H1 (cell line): ENCODE measurements at regions not wholly inside any gene's neighbourhood (a gene's known extent, or its start where the extent isn't known, plus 50 kb on each side); places are given as distances from the start of the nearest gene placed in this dataset.

Source experiments
- CBX5 ChIP-seq: fragments of 300-800, 300-1000 bp; sonication (generic); IDR thresholded peaks from 2 replicates; pipeline ENCODE4 v1.7.1; 2016; ENCODE audit warnings: antibody characterized with exemption, low read length, low read depth
- SIX5 ChIP-seq: IDR thresholded peaks from 2 replicates; pipeline ENCODE4 v1.6.1; 2011; ENCODE audit warnings: mild to moderate bottlenecking, low read depth, low read length

- no peak for TF ChIP-seq CBX5
- TF ChIP-seq SIX5 = no peak
These were observed 597.2 kb upstream of the ADARB2 start (continued) for GRCh38 chr10:2334575-2334974.
